ENCODE measurements at regions not wholly inside any gene's neighbourhood (a gene's known extent, or its start where the extent isn't known, plus 50 kb on each side); places are given as distances from the start of the nearest gene placed in this dataset.

DNA sequence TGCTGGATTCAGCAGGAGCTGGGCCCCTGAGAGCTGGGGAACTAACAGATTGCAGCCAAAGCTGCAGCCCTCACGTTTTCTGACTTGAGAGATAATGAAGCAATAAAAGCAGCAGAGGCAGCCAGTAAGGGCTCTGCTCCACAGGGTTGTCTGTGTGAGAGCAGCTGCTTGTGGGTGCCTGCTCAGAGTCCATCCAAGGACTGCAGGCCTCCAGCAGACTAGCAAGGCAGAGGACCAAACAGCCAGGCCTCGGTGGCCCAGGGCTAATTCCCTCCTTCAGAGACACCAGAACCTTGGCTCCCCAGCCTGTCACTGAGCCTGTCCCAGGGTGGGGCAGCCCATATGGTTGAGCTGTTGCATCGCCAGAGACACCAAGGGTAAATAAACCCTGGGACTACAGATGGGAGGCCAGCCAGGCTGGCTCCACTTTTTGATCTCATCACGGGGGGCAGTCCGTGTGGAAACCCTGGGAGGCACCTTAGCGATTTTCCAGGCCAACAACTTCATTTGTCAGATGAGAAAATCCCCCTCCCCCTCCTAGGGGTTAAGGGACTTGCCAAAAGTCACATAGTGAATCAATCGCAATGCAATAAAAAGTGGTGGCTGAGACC, 229.2 kb downstream of the WDR11 start:
- TF ChIP-seq, protein P1, sequence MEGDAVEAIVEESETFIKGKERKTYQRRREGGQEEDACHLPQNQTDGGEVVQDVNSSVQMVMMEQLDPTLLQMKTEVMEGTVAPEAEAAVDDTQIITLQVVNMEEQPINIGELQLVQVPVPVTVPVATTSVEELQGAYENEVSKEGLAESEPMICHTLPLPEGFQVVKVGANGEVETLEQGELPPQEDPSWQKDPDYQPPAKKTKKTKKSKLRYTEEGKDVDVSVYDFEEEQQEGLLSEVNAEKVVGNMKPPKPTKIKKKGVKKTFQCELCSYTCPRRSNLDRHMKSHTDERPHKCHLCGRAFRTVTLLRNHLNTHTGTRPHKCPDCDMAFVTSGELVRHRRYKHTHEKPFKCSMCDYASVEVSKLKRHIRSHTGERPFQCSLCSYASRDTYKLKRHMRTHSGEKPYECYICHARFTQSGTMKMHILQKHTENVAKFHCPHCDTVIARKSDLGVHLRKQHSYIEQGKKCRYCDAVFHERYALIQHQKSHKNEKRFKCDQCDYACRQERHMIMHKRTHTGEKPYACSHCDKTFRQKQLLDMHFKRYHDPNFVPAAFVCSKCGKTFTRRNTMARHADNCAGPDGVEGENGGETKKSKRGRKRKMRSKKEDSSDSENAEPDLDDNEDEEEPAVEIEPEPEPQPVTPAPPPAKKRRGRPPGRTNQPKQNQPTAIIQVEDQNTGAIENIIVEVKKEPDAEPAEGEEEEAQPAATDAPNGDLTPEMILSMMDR (IDR thresholded peaks at IDR 0.05; ENCODE audit: low read depth, low read length), result no peak
- TF ChIP-seq POLR2A (IDR thresholded peaks at IDR 0.05; ENCODE audit: extremely low read depth, insufficient read length), result no peak
- no peak for TF ChIP-seq MYC (IDR thresholded peaks at IDR 0.05; ENCODE audit: low read depth, low read length)
- peak; percentile 57 for DNase-seq (ENCODE audit: low read depth)
- no peak overlapping the region for H3K4me3 ChIP-seq (ENCODE audit: low read depth, low read length)

DNA sequence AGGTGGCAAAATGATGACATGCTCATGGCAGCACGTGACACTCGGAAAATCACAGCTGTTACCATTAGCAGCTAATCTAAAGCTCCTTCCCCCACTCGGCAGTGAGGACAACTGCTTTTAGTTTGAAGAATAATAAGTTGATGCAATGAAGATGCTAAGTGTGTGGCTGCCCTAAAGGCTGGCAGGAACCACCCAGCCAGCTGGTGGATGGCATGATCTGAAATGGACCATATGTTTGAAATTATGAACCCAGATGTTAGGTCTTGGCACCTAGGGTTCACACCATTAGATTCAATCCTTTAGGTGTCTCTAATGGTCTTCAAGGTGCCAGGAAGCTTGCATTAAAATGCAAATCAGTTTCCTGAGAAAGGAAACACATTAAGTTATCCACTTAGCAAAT, 230.1 kb downstream of the WDR11 start:
- no peak for DNase-seq (ENCODE audit: low read depth)
- TF ChIP-seq, protein P2, sequence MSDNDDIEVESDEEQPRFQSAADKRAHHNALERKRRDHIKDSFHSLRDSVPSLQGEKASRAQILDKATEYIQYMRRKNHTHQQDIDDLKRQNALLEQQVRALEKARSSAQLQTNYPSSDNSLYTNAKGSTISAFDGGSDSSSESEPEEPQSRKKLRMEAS (IDR thresholded peaks at IDR 0.05; ENCODE audit: low read depth, low read length), result no peak
- no peak for TF ChIP-seq POLR2A (IDR thresholded peaks at IDR 0.05; ENCODE audit: extremely low read depth, insufficient read length)
- no peak for TF ChIP-seq MYC (IDR thresholded peaks at IDR 0.05; ENCODE audit: low read depth, low read length)
- TF ChIP-seq, protein P1 (IDR thresholded peaks at IDR 0.05; ENCODE audit: low read depth, low read length), result no peak
- no peak overlapping the region for H3K4me3 ChIP-seq (ENCODE audit: low read depth, low read length)

DNA sequence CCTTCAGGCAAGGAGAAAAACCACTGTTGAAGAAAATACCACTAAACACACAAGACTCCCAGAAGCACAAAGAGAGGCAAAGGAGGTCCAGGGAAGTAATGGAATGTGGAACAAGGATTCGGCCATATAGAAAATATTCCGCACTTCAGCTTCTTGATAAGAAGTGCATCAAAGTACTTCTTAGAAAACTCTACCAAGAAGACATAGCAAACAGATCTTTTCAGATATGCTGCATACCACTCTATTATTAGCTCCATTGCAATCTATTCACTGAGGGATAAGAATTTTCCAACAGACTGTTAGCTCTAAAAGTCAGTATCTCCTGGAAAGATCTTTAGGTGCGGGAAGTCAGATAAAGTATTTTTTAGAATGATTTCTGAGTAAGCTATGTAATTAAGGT, 231.8 kb downstream of the WDR11 start:
- no peak overlapping the region for H3K4me3 ChIP-seq (ENCODE audit: low read depth, low read length)
- no peak for DNase-seq (ENCODE audit: low read depth)
- TF ChIP-seq, protein P2 (IDR thresholded peaks at IDR 0.05; ENCODE audit: low read depth, low read length), result no peak
- TF ChIP-seq MYC (IDR thresholded peaks at IDR 0.05; ENCODE audit: low read depth, low read length) (no peak), POLR2A (IDR thresholded peaks at IDR 0.05; ENCODE audit: extremely low read depth, insufficient read length) (no peak)
- TF ChIP-seq, protein P1 (IDR thresholded peaks at IDR 0.05; ENCODE audit: low read depth, low read length), result no peak

DNA sequence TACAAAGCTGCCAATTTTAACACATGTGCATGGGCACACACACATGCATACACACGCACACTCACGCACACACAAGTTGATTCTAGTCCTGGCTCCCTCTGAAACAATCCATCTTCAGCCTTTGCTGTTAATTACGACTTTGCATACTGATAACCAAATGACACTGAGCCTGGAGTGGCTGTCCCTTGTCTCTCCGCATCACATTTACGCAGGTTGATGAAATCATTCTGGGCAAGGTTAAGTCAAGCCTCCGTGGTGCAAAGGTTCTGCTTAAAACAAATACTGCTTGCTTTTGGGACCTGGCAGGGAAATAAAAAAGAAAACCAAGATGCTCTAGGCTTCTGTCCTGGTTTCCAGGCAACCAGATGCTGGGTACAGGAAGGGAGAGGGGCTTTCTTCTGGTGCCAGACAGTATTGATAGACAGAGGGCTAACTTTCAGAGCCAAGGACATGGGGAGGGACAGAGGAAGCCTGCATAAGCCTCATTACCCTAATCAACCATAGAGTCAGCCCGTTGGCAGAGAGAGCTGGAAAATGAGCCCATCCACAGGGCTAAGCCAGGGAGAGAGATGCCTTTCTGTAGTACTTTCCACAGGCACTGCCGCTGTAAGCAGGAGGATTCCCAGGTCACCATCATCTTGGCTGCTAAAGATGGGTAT, 233.0 kb downstream of the WDR11 start:
- DNase-seq (ENCODE audit: low read depth), result no peak
- H3K4me3 ChIP-seq (ENCODE audit: low read depth, low read length), result no peak overlapping the region
- TF ChIP-seq POLR2A (IDR thresholded peaks at IDR 0.05; ENCODE audit: extremely low read depth, insufficient read length) (no peak), MYC (IDR thresholded peaks at IDR 0.05; ENCODE audit: low read depth, low read length) (no peak)
- TF ChIP-seq, protein P2 (IDR thresholded peaks at IDR 0.05; ENCODE audit: low read depth, low read length), result no peak
- TF ChIP-seq, protein P1 (IDR thresholded peaks at IDR 0.05; ENCODE audit: low read depth, low read length), result no peak

DNA sequence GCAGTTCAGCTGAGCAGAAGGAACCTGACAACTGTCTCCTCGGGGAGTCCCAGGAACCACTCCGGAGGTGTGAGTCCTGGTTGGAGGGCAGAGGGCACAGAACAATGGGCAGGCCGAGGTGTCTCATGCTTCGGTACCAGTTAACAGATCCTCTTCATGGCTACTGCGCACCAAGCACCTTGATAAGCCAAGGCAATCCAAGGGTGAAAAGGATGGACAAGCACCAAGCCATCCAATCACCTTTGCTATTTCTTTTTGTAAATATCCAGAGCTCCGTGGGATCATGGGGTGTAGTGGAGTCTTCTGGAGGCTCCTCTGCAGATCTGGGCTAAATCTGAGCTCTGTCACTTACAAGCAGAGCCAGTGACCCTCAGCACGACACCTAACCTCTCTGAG, 233.5 kb downstream of the WDR11 start:
- TF ChIP-seq POLR2A (IDR thresholded peaks at IDR 0.05; ENCODE audit: extremely low read depth, insufficient read length) (no peak), MYC (IDR thresholded peaks at IDR 0.05; ENCODE audit: low read depth, low read length) (no peak)
- TF ChIP-seq, protein P1 (IDR thresholded peaks at IDR 0.05; ENCODE audit: low read depth, low read length), result no peak
- no peak for DNase-seq (ENCODE audit: low read depth)
- no peak overlapping the region for H3K4me3 ChIP-seq (ENCODE audit: low read depth, low read length)

DNA sequence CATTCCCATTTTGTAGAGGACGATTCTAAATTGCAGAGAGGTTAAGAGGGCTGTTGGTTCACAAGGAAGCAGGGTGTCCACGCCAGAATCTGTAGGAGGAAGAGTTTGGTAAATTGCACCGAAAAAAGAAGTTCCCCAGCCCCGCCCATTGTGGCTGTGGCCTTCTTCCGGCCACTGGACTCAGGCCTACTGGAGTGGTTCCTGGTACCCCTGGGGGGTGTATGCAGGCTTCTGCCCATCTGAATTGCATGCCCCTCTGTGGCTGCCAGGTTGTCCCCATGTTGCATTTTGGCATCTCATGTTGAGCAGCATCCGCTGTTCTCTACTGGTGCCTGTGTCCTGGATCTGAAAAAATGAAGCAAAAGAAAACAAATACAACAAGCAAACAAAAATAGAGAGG, 234.2 kb downstream of the WDR11 start:
- TF ChIP-seq MYC (IDR thresholded peaks at IDR 0.05; ENCODE audit: low read depth, low read length), result no peak
- no peak for TF ChIP-seq POLR2A (IDR thresholded peaks at IDR 0.05; ENCODE audit: extremely low read depth, insufficient read length)
- TF ChIP-seq, protein P2 (IDR thresholded peaks at IDR 0.05; ENCODE audit: low read depth, low read length), result no peak
- H3K4me3 ChIP-seq (ENCODE audit: low read depth, low read length), result no peak overlapping the region
- DNase-seq (ENCODE audit: low read depth), result no peak
